ENCODE measurements at regions not wholly inside any gene's neighbourhood (a gene's known extent, or its start where the extent isn't known, plus 50 kb on each side); places are given as distances from the start of the nearest gene placed in this dataset.

- ATAC-seq (no peak), DNase-seq (ENCODE audit: low read depth in 1 of 2, low spot score in 1 of 2) (no peak), FAIRE-seq (no peak)
- no peak for TF ChIP-seq RNF2 (IDR thresholded peaks at IDR 0.05; ENCODE audit: borderline replicate concordance, low read depth)
- no peak for TF ChIP-seq CBX8 (IDR thresholded peaks at IDR 0.05)
- TF ChIP-seq EHF (CRISPR knock-in tag; IDR thresholded peaks at IDR 0.05), result no peak
- no peak for TF ChIP-seq MAZ (IDR thresholded peaks at IDR 0.05; ENCODE audit: borderline replicate concordance, low read depth, low read length)
- no peak for TF ChIP-seq ZFP36 (IDR thresholded peaks at IDR 0.05; ENCODE audit: borderline replicate concordance, partially characterized antibody)
- no peak for TF ChIP-seq E2F6 (IDR thresholded peaks at IDR 0.05; ENCODE audit: borderline replicate concordance, low read depth)
- TF ChIP-seq PHF8 (IDR thresholded peaks at IDR 0.05; ENCODE audit: borderline replicate concordance, low read depth), result no peak
- TF ChIP-seq CBX2 (IDR thresholded peaks at IDR 0.05; ENCODE audit: borderline replicate concordance, low read depth), result no peak
- TF ChIP-seq, protein P1, sequence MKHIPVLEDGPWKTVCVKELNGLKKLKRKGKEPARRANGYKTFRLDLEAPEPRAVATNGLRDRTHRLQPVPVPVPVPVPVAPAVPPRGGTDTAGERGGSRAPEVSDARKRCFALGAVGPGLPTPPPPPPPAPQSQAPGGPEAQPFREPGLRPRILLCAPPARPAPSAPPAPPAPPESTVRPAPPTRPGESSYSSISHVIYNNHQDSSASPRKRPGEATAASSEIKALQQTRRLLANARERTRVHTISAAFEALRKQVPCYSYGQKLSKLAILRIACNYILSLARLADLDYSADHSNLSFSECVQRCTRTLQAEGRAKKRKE (CRISPR knock-in tag; IDR thresholded peaks at IDR 0.05; ENCODE audit: low read depth), result no peak
- TF ChIP-seq ESRRA (IDR thresholded peaks at IDR 0.05; ENCODE audit: borderline replicate concordance, low read length), result no peak
- no peak for TF ChIP-seq JUN (IDR thresholded peaks at IDR 0.05)
- TF ChIP-seq TP53 (CRISPR knock-in tag; IDR thresholded peaks at IDR 0.05), result no peak
- TF ChIP-seq, protein P2, sequence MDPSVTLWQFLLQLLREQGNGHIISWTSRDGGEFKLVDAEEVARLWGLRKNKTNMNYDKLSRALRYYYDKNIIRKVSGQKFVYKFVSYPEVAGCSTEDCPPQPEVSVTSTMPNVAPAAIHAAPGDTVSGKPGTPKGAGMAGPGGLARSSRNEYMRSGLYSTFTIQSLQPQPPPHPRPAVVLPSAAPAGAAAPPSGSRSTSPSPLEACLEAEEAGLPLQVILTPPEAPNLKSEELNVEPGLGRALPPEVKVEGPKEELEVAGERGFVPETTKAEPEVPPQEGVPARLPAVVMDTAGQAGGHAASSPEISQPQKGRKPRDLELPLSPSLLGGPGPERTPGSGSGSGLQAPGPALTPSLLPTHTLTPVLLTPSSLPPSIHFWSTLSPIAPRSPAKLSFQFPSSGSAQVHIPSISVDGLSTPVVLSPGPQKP (IDR thresholded peaks at IDR 0.05; ENCODE audit: low read depth, low read length), result no peak
- TF ChIP-seq, protein P3, sequence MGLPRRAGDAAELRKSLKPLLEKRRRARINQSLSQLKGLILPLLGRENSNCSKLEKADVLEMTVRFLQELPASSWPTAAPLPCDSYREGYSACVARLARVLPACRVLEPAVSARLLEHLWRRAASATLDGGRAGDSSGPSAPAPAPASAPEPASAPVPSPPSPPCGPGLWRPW (IDR thresholded peaks at IDR 0.05), result no peak
- TF ChIP-seq NFE2L2 (conservative IDR thresholded peaks at IDR 0.05; ENCODE audit: low read length), result no peak
- ChIA-PET POLR2A (no interaction called here), CTCF (no interaction called here)
- Histone ChIP-seq H3K4me2 (no peak overlapping the region), H3K27ac (no peak overlapping the region), H3K4me1 (no peaks in the 10 kb centered on the region), H3K4me3 (no peak overlapping the region), H3K9me3 (no peaks in the 10 kb centered on the region)
Observed at GRCh38 chr1:229751610-229752009, 125.6 kb downstream of the URB2 start.

DNA sequence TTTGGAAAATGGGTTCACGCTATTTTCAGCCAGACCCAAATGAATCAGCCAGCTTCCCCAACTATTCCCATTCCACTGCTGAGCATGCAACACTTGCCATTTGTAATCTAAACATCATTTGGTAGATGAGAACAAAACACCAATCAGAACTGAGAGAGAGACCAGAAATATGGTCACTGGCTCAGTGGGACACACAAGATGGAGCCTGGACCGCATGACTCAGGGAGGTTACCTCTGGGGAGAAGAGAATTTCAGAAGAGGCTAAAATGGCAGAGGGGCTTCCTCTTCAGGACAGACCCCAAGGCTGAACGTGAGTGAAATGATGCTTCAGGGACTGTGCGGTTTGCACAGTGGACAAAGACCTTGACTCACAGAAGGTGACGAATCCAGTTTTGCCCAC is 126.6 kb downstream of the URB2 start:
- no peak overlapping the region for H3K4me2 ChIP-seq
- TF ChIP-seq ZNF302 (CRISPR knock-in tag; IDR thresholded peaks at IDR 0.05) (no peak), FOXS1 (CRISPR knock-in tag; IDR thresholded peaks at IDR 0.05) (no peak)
- H3K4me3 ChIP-seq, result no peak overlapping the region
- ATAC-seq (no peak), DNase-seq (ENCODE audit: low read depth in 1 of 2, low spot score in 1 of 2) (no peak), FAIRE-seq (no peak)
- peaks cover 5% of the 10 kb centered on the region; the same call in 1 of the 3 replicates for H3K9me3 ChIP-seq
- ChIA-PET CTCF (no interaction called here), POLR2A (no interaction called here)
- WGBS (ENCODE audit: missing lambda C conversion rate), result 73% methylated on average over 5 of the region's 5 CpGs
- no peak overlapping the region for H3K27ac ChIP-seq
- H3K4me1 ChIP-seq, result no peaks in the 10 kb centered on the region

DNA sequence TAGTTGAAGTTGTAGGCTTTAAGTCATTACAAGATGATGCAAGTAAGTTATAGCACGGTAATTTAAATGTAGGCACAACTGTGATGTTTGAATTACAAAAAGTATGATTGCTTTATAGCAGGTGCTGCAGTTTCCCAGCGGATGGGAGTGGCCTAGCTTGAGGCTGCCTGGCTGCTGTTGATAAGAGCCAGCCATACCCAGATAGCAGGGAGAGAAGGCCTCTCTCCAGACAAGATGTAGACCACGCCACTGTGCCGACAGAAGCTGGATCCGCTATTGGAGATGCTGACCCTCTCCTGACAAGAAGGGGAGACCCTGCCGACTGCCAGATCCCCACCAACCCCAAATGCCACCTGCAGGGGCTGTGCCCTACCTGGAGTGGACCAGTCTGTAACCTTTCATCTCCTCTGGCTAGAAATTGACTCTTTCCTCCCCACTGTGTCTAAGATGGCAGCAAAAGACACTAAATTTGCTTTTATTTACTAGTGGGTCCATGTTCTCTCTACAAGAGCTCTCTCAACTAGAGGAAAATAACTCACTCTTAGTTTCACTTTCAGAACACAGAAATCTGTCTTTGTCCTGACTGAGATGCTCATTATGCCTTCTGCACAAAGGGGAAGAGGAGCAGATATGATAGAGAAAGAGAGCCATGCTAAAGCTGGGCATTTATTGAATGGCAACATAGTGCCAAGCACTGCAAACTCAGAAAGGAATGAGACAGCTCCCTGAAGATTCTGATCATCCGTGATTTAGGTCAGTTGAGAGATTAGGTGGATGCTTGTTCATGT is 127.9 kb downstream of the URB2 start:
- no peak for ATAC-seq
- Histone ChIP-seq H3K4me2 (no peak overlapping the region), H3K4me1 (no peaks in the 10 kb centered on the region), H3K9me3 (peaks cover 5% of the 10 kb centered on the region; the same call in 1 of the 3 replicates), H3K27ac (no peak overlapping the region), H3K4me3 (no peak overlapping the region)
- FAIRE-seq, result no peak
- ChIA-PET CTCF (no interaction called here), POLR2A (no interaction called here)
- WGBS (ENCODE audit: missing lambda C conversion rate), result 51% methylated on average over 7 of the region's 7 CpGs
- no peak for DNase-seq (ENCODE audit: low read depth in 1 of 2, low spot score in 1 of 2)
- no peak for TF ChIP-seq MAX (IDR thresholded peaks at IDR 0.05)
- no peak for TF ChIP-seq NR3C1 (IDR thresholded peaks at IDR 0.05)
- no peak for TF ChIP-seq USF2 (IDR thresholded peaks at IDR 0.05)
- TF ChIP-seq MYC (IDR thresholded peaks at IDR 0.05; ENCODE audit: borderline replicate concordance, low read length), result no peak
- TF ChIP-seq GATA3 (IDR thresholded peaks at IDR 0.05; ENCODE audit: borderline replicate concordance), result no peak
- no peak for TF ChIP-seq RAD21 (conservative IDR thresholded peaks at IDR 0.05 in 1 of 2, IDR thresholded peaks at IDR 0.05 in 1 of 2)
- no peak for TF ChIP-seq PHF8 (IDR thresholded peaks at IDR 0.05; ENCODE audit: borderline replicate concordance, low read depth)
- TF ChIP-seq SREBF2 (IDR thresholded peaks at IDR 0.05), result no peak
- TF ChIP-seq, protein P4, sequence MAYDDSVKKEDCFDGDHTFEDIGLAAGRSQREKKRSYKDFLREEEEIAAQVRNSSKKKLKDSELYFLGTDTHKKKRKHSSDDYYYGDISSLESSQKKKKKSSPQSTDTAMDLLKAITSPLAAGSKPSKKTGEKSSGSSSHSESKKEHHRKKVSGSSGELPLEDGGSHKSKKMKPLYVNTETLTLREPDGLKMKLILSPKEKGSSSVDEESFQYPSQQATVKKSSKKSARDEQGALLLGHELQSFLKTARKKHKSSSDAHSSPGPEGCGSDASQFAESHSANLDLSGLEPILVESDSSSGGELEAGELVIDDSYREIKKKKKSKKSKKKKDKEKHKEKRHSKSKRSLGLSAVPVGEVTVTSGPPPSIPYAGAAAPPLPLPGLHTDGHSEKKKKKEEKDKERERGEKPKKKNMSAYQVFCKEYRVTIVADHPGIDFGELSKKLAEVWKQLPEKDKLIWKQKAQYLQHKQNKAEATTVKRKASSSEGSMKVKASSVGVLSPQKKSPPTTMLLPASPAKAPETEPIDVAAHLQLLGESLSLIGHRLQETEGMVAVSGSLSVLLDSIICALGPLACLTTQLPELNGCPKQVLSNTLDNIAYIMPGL (CRISPR knock-in tag; IDR thresholded peaks at IDR 0.05; ENCODE audit: borderline replicate concordance), result no peak
